ENCODE measurements at regions not wholly inside any gene's neighbourhood (a gene's known extent, or its start where the extent isn't known, plus 50 kb on each side); places are given as distances from the start of the nearest gene placed in this dataset.

GRCh38 chr6:6972456-6972855, 135.3 kb upstream of the RREB1 start:
- Histone ChIP-seq H2BK12ac (ENCODE audit: insufficient read length, low read depth, low read length) (no peak overlapping the region), H3T11ph (ENCODE audit: low read length) (no peak overlapping the region), H2BK5ac (ENCODE audit: insufficient read length, low read length) (no peak overlapping the region), H3K23me2 (ENCODE audit: insufficient read length, low read depth, low read length, poor library complexity, severe bottlenecking) (no peaks in the 10 kb centered on the region), H3K14ac (ENCODE audit: insufficient read depth, low read length) (no peak overlapping the region), H3K79me2 (ENCODE audit: insufficient read depth, low read length) (no peaks in the 10 kb centered on the region), H3K79me1 (ENCODE audit: insufficient read depth, low read depth, low read length, poor library complexity, severe bottlenecking) (no peaks in the 10 kb centered on the region), H2BK20ac (ENCODE audit: low read depth, low read length, poor library complexity, severe bottlenecking) (no peak overlapping the region), H3K27ac (ENCODE audit: insufficient read length, low read depth, low read length) (no peak overlapping the region), H3K56ac (ENCODE audit: insufficient read length, low read depth, low read length) (no peak overlapping the region), H3K23ac (ENCODE audit: insufficient read length, low read depth, low read length) (no peak overlapping the region), H2AK5ac (ENCODE audit: insufficient read length, low read length) (no peak overlapping the region), H2BK120ac (ENCODE audit: low read depth, low read length, poor library complexity, severe bottlenecking) (no peak overlapping the region), H3K9me3 (ENCODE audit: control insufficient read depth, low read depth, low read length) (no peaks in the 10 kb centered on the region), H3K4me2 (ENCODE audit: insufficient read depth, insufficient read length, low read length) (no peak overlapping the region), H4K5ac (ENCODE audit: insufficient read length, low read depth, low read length) (no peak overlapping the region), H3K4me1 (ENCODE audit: insufficient read depth, low read length) (no peaks in the 10 kb centered on the region), H2BK15ac (ENCODE audit: low read depth, low read length) (no peak overlapping the region), H3K27me3 (ENCODE audit: insufficient read depth, low read length) (no peaks in the 10 kb centered on the region), H2AFZ (ENCODE audit: low read length) (no peak overlapping the region), H4K20me1 (ENCODE audit: control insufficient read depth, insufficient read depth, insufficient read length) (no peaks in the 10 kb centered on the region), H3K4ac (ENCODE audit: low read depth, low read length) (no peak overlapping the region), H4K91ac (ENCODE audit: insufficient read length, low read depth, low read length) (no peak overlapping the region), H3K9ac (ENCODE audit: extremely low read depth, insufficient read length, low read length) (no peak overlapping the region), H4K8ac (replicated peaks; ENCODE audit: insufficient read length, low read depth, low read length) (no peak overlapping the region), H3K18ac (ENCODE audit: insufficient read length, low read depth, low read length) (no peak overlapping the region)
- Mint-ChIP-seq H3K4me1 (peaks cover 18% of the 10 kb centered on the region in 2 experiments), H3K36me3 (ENCODE audit: insufficient read depth in 1 of 3, low read depth in 3 of 3) (no peaks in the 10 kb centered on the region), H3K27ac (peak overlapping the region in 1 of 3 experiments; percentile 27; a peak in 2 of 7 replicates), H3K9me3 (no peaks in the 10 kb centered on the region), H3K27me3 (ENCODE audit: low read depth) (no peaks in the 10 kb centered on the region), H3K4me3 (no peak overlapping the region)
- no CpG with 5 or more reads among the region's 2 CpGs for WGBS (ENCODE audit: extremely low coverage, insufficient read length, low lambda C conversion rate)
- DNase-seq: no peak
- TF ChIP-seq CTCF (conservative IDR thresholded peaks at IDR 0.05): no peak
